ENCODE measurements at regions not wholly inside any gene's neighbourhood (a gene's known extent, or its start where the extent isn't known, plus 50 kb on each side); places are given as distances from the start of the nearest gene placed in this dataset.

DNA sequence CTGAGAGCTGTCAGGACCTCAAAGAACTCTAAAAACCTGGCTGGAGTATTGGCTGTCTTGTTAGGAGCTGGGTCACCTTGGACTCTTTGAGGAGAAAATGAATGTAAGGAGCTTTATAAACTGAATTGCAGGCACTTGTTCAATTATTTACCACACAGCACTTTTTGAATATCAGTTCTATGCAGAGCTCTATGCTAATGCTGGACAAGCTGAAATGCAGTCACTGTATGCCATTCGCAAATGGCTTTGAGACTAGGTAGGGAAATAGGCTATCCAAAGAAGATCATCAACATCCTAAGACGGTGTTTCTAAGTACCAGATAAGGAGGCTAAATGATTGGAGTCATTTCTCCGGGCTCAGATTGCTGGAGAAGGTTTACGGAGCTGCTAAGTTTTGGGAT lies 333.5 kb downstream of the SIPA1L2 start:
- no peak for DNase-seq (ENCODE audit: insufficient read length, low spot score)
- FAIRE-seq: no peak
- TF ChIP-seq PAX5 (IDR thresholded peaks at IDR 0.05; ENCODE audit: insufficient read depth, low read length, severe bottlenecking): no peak
- TF ChIP-seq POU2F2 (IDR thresholded peaks at IDR 0.05; ENCODE audit: low read depth, low read length): no peak
- TF ChIP-seq SPI1 (IDR thresholded peaks at IDR 0.05; ENCODE audit: low read depth, low read length): no peak
- TF ChIP-seq POLR2AphosphoS5 (IDR thresholded peaks at IDR 0.05; ENCODE audit: low read depth, low read length): no peak
- TF ChIP-seq POLR2A (IDR thresholded peaks at IDR 0.05; ENCODE audit: low read depth, low read length): no peak
- no peak for TF ChIP-seq TAF1 (IDR thresholded peaks at IDR 0.05; ENCODE audit: low read depth, low read length)

DNA sequence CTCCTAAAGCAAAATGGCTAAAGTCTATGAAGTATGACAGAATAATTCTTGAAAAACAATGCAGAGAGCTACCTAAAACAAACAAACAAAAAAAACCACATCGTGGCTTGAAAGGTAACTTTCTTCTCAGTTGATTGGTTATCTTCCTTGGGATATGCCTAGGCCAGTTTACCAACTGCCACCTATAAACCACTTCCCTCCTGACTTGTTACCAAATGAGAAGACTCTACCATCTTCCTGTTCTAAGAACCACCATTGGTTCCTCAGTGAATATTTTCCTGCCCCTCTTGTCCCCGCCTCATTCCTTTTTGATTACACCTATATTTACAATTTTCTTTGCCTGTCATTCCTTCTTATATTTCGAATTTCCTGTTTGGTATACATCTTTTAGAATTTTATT lies 336.6 kb downstream of the SIPA1L2 start:
- no peak for FAIRE-seq
- TF ChIP-seq POU2F2 (IDR thresholded peaks at IDR 0.05; ENCODE audit: low read depth, low read length) (no peak), POLR2AphosphoS5 (IDR thresholded peaks at IDR 0.05; ENCODE audit: low read depth, low read length) (no peak), TAF1 (IDR thresholded peaks at IDR 0.05; ENCODE audit: low read depth, low read length) (no peak), SPI1 (IDR thresholded peaks at IDR 0.05; ENCODE audit: low read depth, low read length) (no peak), PAX5 (IDR thresholded peaks at IDR 0.05; ENCODE audit: insufficient read depth, low read length, severe bottlenecking) (no peak), POLR2A (IDR thresholded peaks at IDR 0.05; ENCODE audit: low read depth, low read length) (no peak)
- DNase-seq (ENCODE audit: insufficient read length, low spot score): no peak

DNA sequence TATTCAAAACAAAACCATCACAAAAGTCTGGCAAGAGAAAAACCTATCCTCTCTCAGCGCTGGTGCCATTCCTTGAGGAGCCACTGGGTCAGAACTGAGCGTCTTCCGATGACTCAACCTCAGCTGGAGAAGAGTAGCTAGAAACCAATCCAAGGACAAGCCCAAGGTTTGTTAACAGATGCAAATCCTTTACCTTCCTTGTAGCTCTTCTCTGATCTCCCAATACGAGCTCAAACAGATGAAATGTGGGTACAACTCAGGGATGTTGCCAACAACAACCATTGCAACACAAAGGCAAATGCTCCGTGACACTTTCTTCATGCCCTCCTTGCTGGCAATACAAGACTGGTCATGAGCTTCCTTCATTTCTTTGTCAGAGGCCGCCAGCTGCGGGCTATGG lies 337.1 kb downstream of the SIPA1L2 start:
- DNase-seq (ENCODE audit: insufficient read length, low spot score) (no peak), FAIRE-seq (no peak)
- no peak for TF ChIP-seq PAX5 (IDR thresholded peaks at IDR 0.05; ENCODE audit: insufficient read depth, low read length, severe bottlenecking)
- no peak for TF ChIP-seq SPI1 (IDR thresholded peaks at IDR 0.05; ENCODE audit: low read depth, low read length)
- no peak for TF ChIP-seq POU2F2 (IDR thresholded peaks at IDR 0.05; ENCODE audit: low read depth, low read length)
- no peak for TF ChIP-seq POLR2A (IDR thresholded peaks at IDR 0.05; ENCODE audit: low read depth, low read length)
- TF ChIP-seq POLR2AphosphoS5 (IDR thresholded peaks at IDR 0.05; ENCODE audit: low read depth, low read length): no peak
- TF ChIP-seq TAF1 (IDR thresholded peaks at IDR 0.05; ENCODE audit: low read depth, low read length): no peak

DNA sequence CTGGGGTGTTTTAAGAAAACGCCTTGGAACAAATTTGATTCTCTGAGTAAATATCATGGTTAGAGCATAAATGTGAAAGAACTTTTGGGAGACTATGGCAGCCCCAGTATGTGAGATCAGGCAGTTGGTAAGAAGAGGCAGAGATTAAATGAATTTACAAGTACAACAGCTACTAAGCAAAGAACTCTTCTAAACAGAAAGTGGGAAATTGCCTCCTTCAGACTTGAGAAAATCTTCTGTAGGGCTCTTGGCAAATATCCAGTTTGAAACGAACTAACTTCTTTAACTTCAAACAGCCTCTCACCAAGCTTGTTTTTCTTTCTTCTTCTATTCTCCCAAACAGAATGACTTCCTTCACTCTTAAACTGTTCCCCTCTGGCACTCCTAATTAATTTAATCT lies 337.7 kb downstream of the SIPA1L2 start:
- no peak for FAIRE-seq
- TF ChIP-seq PAX5 (IDR thresholded peaks at IDR 0.05; ENCODE audit: insufficient read depth, low read length, severe bottlenecking) (no peak), POLR2AphosphoS5 (IDR thresholded peaks at IDR 0.05; ENCODE audit: low read depth, low read length) (no peak), SPI1 (IDR thresholded peaks at IDR 0.05; ENCODE audit: low read depth, low read length) (no peak), POLR2A (IDR thresholded peaks at IDR 0.05; ENCODE audit: low read depth, low read length) (no peak), TAF1 (IDR thresholded peaks at IDR 0.05; ENCODE audit: low read depth, low read length) (no peak), POU2F2 (IDR thresholded peaks at IDR 0.05; ENCODE audit: low read depth, low read length) (no peak)
- DNase-seq (ENCODE audit: insufficient read length, low spot score): no peak

DNA sequence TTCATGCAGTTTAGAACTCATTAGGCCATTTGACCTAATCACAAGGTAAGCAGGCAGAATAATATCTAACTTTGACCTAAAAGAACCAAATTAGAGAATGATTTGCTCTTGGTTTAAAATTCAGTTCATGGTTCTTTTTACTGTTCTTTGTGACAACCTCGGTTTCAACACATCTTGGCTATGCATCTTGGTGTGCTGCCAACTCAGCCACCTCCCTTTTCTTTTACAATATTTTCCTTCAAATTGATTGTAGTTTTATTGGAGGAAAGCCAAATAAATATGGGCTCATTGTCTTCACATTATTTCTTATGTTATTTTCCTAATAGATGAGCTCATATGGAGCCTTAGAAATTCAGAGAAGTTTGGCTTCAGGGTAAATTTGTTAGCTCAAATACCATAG lies 338.3 kb downstream of the SIPA1L2 start:
- FAIRE-seq (no peak), DNase-seq (ENCODE audit: insufficient read length, low spot score) (no peak)
- TF ChIP-seq POLR2AphosphoS5 (IDR thresholded peaks at IDR 0.05; ENCODE audit: low read depth, low read length) (no peak), SPI1 (IDR thresholded peaks at IDR 0.05; ENCODE audit: low read depth, low read length) (no peak), POLR2A (IDR thresholded peaks at IDR 0.05; ENCODE audit: low read depth, low read length) (no peak), TAF1 (IDR thresholded peaks at IDR 0.05; ENCODE audit: low read depth, low read length) (no peak), PAX5 (IDR thresholded peaks at IDR 0.05; ENCODE audit: insufficient read depth, low read length, severe bottlenecking) (no peak), POU2F2 (IDR thresholded peaks at IDR 0.05; ENCODE audit: low read depth, low read length) (no peak)

DNA sequence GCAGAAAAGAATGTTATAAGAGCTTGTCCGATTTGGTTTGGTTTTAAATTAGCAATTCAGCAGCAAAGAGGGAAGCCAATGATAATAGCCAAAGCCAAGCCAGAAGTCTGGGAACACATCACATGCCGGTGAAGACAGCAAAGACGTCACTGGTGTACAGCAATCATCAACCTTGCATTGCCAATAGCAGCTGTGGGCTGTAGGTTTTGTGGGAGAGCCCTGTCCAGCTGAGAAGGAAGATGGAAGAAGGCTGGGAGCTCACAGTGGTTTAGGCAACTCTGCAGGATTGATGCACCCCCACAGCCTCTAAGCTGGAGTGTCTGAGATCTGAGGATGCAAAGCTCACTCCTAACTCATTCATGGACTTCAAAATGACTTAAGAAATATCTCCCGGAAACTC lies 338.7 kb downstream of the SIPA1L2 start:
- TF ChIP-seq POLR2A (IDR thresholded peaks at IDR 0.05; ENCODE audit: low read depth, low read length): no peak
- no peak for TF ChIP-seq POLR2AphosphoS5 (IDR thresholded peaks at IDR 0.05; ENCODE audit: low read depth, low read length)
- TF ChIP-seq POU2F2 (IDR thresholded peaks at IDR 0.05; ENCODE audit: low read depth, low read length): no peak
- no peak for TF ChIP-seq PAX5 (IDR thresholded peaks at IDR 0.05; ENCODE audit: insufficient read depth, low read length, severe bottlenecking)
- TF ChIP-seq SPI1 (IDR thresholded peaks at IDR 0.05; ENCODE audit: low read depth, low read length): no peak
- TF ChIP-seq TAF1 (IDR thresholded peaks at IDR 0.05; ENCODE audit: low read depth, low read length): no peak
- DNase-seq (ENCODE audit: insufficient read length, low spot score) (no peak), FAIRE-seq (no peak)

DNA sequence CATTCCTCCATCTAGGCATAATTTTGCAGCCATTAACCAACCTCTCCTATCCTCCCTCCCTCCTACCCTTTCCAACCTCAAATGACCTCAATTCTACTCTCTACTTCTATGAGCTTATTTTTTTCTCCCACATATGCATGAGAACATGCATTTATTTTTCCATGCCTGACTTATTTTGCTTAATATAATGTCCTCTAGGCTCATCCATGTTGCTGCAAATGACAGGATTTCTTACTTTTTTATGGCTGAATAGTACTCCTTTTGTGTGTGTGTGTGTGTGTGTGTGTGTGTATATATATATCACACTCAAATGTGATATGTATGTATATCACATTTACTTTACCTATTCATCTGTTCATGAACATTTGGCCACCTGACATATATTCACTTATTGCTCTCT lies 339.4 kb downstream of the SIPA1L2 start:
- FAIRE-seq: no peak
- TF ChIP-seq POU2F2 (IDR thresholded peaks at IDR 0.05; ENCODE audit: low read depth, low read length): no peak
- no peak for TF ChIP-seq SPI1 (IDR thresholded peaks at IDR 0.05; ENCODE audit: low read depth, low read length)
- no peak for TF ChIP-seq TAF1 (IDR thresholded peaks at IDR 0.05; ENCODE audit: low read depth, low read length)
- TF ChIP-seq PAX5 (IDR thresholded peaks at IDR 0.05; ENCODE audit: insufficient read depth, low read length, severe bottlenecking): no peak
- no peak for TF ChIP-seq POLR2A (IDR thresholded peaks at IDR 0.05; ENCODE audit: low read depth, low read length)
- TF ChIP-seq POLR2AphosphoS5 (IDR thresholded peaks at IDR 0.05; ENCODE audit: low read depth, low read length): no peak
- no peak for DNase-seq (ENCODE audit: insufficient read length, low spot score)

DNA sequence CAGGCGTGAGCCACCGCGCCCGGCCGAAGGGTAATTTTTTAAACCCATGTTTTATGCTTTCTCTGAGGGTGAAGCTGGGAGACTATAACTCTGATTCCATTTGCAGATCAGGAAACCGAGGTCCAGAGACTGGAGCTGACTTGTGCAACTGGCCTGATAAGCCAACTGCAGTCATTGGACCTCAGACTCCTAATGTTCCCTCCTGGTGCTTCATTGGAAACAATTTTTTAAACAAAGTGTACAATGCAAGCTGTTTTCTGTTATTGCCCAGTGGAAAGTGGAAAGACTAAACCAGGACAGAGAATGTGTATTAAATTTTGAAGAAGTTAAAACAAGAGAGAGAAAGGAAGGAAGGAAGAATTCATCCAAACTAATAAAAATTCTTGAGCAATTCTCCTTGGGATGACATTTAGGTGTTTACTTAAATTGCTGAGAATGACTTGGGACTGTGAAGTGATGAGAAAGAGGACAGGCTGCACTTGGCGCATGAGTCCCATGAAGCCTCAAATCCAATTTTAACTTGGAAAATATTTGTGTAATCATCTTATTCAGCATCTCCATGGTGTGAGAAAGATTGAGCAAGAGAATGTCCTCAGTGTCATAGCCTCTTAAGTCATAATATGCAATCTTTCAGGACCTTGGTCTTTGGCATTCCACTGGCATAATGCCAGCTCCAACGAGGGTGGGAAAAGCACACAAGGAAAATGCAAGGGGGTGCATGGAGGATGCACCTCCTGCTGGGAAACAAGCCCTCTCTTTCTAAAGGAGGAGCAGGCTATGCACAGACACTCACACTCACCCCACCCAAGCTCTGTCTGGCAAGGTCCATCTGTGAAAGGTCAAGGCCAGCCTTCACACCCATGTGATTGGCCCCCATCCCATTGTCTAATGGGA lies 342.0 kb downstream of the SIPA1L2 start:
- FAIRE-seq: no peak
- TF ChIP-seq PAX5 (IDR thresholded peaks at IDR 0.05; ENCODE audit: insufficient read depth, low read length, severe bottlenecking) (no peak), TAF1 (IDR thresholded peaks at IDR 0.05; ENCODE audit: low read depth, low read length) (no peak), POLR2AphosphoS5 (IDR thresholded peaks at IDR 0.05; ENCODE audit: low read depth, low read length) (no peak), SPI1 (IDR thresholded peaks at IDR 0.05; ENCODE audit: low read depth, low read length) (no peak), POU2F2 (IDR thresholded peaks at IDR 0.05; ENCODE audit: low read depth, low read length) (no peak), POLR2A (IDR thresholded peaks at IDR 0.05; ENCODE audit: low read depth, low read length) (no peak)
- DNase-seq (ENCODE audit: insufficient read length, low spot score): no peak

DNA sequence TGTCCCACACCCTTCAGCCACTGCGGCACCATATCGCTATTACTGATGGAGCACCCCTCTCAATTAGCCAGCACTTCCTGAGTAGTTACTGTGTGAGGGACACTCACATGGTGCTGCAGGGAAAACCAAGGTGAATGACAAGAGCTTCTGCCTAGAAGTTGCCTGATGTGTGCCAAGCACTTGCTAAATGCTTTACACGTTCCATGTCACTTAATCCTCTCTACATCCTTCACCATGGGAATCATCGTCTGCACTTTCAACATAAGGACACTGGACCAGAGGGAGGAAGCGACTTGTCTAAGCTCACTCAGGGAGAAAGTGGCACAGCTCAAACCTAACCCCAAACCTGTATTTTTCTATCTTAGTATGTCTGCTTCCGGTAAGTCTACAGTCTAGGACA lies 344.8 kb downstream of the SIPA1L2 start:
- FAIRE-seq: no peak
- DNase-seq (ENCODE audit: insufficient read length, low spot score): no peak

More for the DNA sequence above, 344.8 kb downstream of the SIPA1L2 start:
- no peak for TF ChIP-seq POU2F2 (IDR thresholded peaks at IDR 0.05; ENCODE audit: low read depth, low read length)
- no peak for TF ChIP-seq POLR2A (IDR thresholded peaks at IDR 0.05; ENCODE audit: low read depth, low read length)
- TF ChIP-seq SPI1 (IDR thresholded peaks at IDR 0.05; ENCODE audit: low read depth, low read length): no peak
- no peak for TF ChIP-seq PAX5 (IDR thresholded peaks at IDR 0.05; ENCODE audit: insufficient read depth, low read length, severe bottlenecking)
- TF ChIP-seq TAF1 (IDR thresholded peaks at IDR 0.05; ENCODE audit: low read depth, low read length): no peak
- no peak for TF ChIP-seq POLR2AphosphoS5 (IDR thresholded peaks at IDR 0.05; ENCODE audit: low read depth, low read length)
